ENCODE measurements at regions not wholly inside any gene's neighbourhood (a gene's known extent, or its start where the extent isn't known, plus 50 kb on each side); places are given as distances from the start of the nearest gene placed in this dataset.

GRCh38 chr20:53748821-53749421, 155.3 kb upstream of the ZNF217 start:
- Histone ChIP-seq H3K9me3 (ENCODE audit: control insufficient read depth in 2 of 2, insufficient read depth in 1 of 2, low read depth in 1 of 2, low read length in 1 of 2) (no peaks in the 10 kb centered on the region), H3K27me3 (ENCODE audit: control insufficient read depth in 3 of 3, insufficient read depth in 3 of 3, low read length in 3 of 3) (no peaks in the 10 kb centered on the region), H3K27ac (ENCODE audit: low read depth in 1 of 3, low read length in 2 of 3) (no peak overlapping the region), H3K36me3 (ENCODE audit: control insufficient read depth in 3 of 3, insufficient read depth in 2 of 3, low read depth in 1 of 3, low read length in 3 of 3) (no peaks in the 10 kb centered on the region), H3K4me1 (ENCODE audit: control insufficient read depth in 3 of 3, insufficient read depth in 2 of 3, low read depth in 1 of 3, low read length in 2 of 3) (peaks cover 2 to 12% (median 8%) of the 10 kb centered on the region in 3 donors), H3K4me3 (ENCODE audit: low read depth in 1 of 3, low read length in 3 of 3) (no peak overlapping the region)
- no peak for DNase-seq
- 75 to 82% (median 75%) methylated on average over 6 of the region's 6 CpGs for WGBS, 3 donors
- FAIRE-seq = no peak

GRCh38 chr20:53748176-53748575, 154.5 kb upstream of the ZNF217 start:
- DNase-seq (peak in 1 of 2 donors; percentile 53), FAIRE-seq (no peak)
- Histone ChIP-seq H3K36me3 (ENCODE audit: control insufficient read depth in 3 of 3, insufficient read depth in 2 of 3, low read depth in 1 of 3, low read length in 3 of 3) (no peaks in the 10 kb centered on the region), H3K27me3 (ENCODE audit: control insufficient read depth in 3 of 3, insufficient read depth in 3 of 3, low read length in 3 of 3) (no peaks in the 10 kb centered on the region), H3K4me1 (ENCODE audit: control insufficient read depth in 3 of 3, insufficient read depth in 2 of 3, low read depth in 1 of 3, low read length in 2 of 3) (peaks cover 2 to 9% (median 6%) of the 10 kb centered on the region in 3 donors), H3K9me3 (ENCODE audit: control insufficient read depth in 2 of 2, insufficient read depth in 1 of 2, low read depth in 1 of 2, low read length in 1 of 2) (no peaks in the 10 kb centered on the region), H3K27ac (ENCODE audit: low read depth in 1 of 3, low read length in 2 of 3) (no peak overlapping the region), H3K4me3 (ENCODE audit: low read depth in 1 of 3, low read length in 3 of 3) (no peak overlapping the region)
- WGBS, 3 donors = 58 to 83% (median 78%) methylated on average over 2 of the region's 2 CpGs

DNA sequence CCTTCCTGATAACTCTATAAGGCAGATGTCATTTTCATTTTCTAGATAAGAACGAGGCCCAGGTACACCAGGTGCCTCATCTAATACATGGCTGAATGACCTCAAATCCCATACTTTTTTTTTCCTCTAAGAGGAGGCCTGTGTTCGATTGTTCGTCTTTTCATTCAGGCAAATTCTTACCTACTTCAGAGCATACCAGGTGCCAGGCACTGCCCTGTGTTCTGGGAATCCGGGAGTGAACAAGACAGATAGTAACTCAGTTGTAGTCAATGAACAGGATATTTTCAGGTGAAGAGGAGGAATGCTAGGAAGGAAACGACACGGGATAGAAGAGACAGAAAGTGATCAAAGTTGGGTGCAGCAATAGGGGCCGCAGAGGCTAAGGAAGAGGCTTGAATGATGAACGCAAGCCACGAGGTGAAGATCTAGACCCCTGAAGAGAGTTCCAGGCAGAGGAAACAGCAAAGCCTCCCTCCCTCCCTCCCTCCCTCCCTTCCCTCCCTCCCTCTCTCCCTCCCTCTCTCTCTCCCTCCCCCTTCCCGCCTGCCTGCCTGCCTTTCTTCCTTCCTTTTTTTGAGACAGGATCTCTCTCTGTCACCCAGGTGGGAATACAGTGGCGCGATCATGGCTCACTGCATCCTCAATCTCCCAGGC, 150.1 kb upstream of the ZNF217 start:
- H3K4me1 ChIP-seq (ENCODE audit: control insufficient read depth in 3 of 3, insufficient read depth in 2 of 3, low read depth in 1 of 3, low read length in 2 of 3) = peaks cover 0 to 22% (median 0%) of the 10 kb centered on the region in 3 donors
- DNase-seq (no peak), FAIRE-seq (no peak)
- no peaks in the 10 kb centered on the region for H3K27me3 ChIP-seq (ENCODE audit: control insufficient read depth in 3 of 3, insufficient read depth in 3 of 3, low read length in 3 of 3)
- no peak overlapping the region for H3K27ac ChIP-seq (ENCODE audit: low read depth in 1 of 3, low read length in 2 of 3)
- H3K4me3 ChIP-seq (ENCODE audit: low read depth in 1 of 3, low read length in 3 of 3) = no peak overlapping the region
- 41 to 73% (median 62%) methylated on average over 10 to 11 of the region's 12 CpGs for WGBS, 3 donors
- H3K9me3 ChIP-seq (ENCODE audit: control insufficient read depth in 2 of 2, insufficient read depth in 1 of 2, low read depth in 1 of 2, low read length in 1 of 2) = no peaks in the 10 kb centered on the region
- no peaks in the 10 kb centered on the region for H3K36me3 ChIP-seq (ENCODE audit: control insufficient read depth in 3 of 3, insufficient read depth in 2 of 3, low read depth in 1 of 3, low read length in 3 of 3)

DNA sequence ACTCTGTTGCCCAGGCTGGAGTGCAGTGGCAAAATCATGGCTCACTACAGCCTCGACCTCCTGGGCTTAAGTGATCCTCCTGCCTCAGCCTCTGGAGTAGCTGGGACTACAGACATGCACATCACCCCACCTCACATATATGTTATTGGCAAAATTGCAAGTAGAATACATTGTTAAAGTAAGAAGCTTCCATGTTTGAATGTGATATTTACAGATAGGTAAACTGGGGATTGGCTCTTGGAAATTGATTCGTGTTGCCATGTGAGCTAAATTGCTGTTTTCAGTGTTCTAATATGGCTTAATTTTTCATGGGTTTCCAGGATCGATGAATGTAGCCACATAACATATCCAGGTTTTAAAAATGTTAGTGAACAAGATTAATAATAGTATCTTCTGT, 149.0 kb upstream of the ZNF217 start:
- no peak overlapping the region for H3K4me3 ChIP-seq (ENCODE audit: low read depth in 1 of 3, low read length in 3 of 3)
- H3K9me3 ChIP-seq (ENCODE audit: control insufficient read depth in 2 of 2, insufficient read depth in 1 of 2, low read depth in 1 of 2, low read length in 1 of 2) = no peaks in the 10 kb centered on the region
- no peak overlapping the region for H3K27ac ChIP-seq (ENCODE audit: low read depth in 1 of 3, low read length in 2 of 3)
- FAIRE-seq (no peak), DNase-seq (no peak)
- H3K36me3 ChIP-seq (ENCODE audit: control insufficient read depth in 3 of 3, insufficient read depth in 2 of 3, low read depth in 1 of 3, low read length in 3 of 3) = no peaks in the 10 kb centered on the region
- H3K27me3 ChIP-seq (ENCODE audit: control insufficient read depth in 3 of 3, insufficient read depth in 3 of 3, low read length in 3 of 3) = no peaks in the 10 kb centered on the region
- 94 to 98% (median 95%) methylated on average over 3 of the region's 3 CpGs for WGBS, 3 donors
- H3K4me1 ChIP-seq (ENCODE audit: control insufficient read depth in 3 of 3, insufficient read depth in 2 of 3, low read depth in 1 of 3, low read length in 2 of 3) = peaks cover 0 to 31% (median 4%) of the 10 kb centered on the region in 3 donors

DNA sequence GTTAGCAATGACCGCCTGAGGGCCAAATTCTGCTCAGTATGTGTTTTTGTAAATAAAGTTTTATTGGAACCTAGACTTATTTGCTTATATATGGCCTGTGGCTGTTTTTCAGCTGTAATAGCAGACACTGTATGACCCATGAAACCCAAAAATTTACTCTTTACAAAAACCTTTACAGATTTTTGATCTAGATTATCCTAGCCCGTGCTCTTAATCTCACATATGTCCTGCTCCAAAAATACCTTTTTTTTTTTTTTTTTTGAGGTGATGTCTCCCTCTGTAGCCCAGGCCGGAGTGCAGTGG, 148.0 kb upstream of the ZNF217 start:
- H3K27me3 ChIP-seq (ENCODE audit: control insufficient read depth in 3 of 3, insufficient read depth in 3 of 3, low read length in 3 of 3) = no peaks in the 10 kb centered on the region
- no peak for DNase-seq
- no peaks in the 10 kb centered on the region for H3K36me3 ChIP-seq (ENCODE audit: control insufficient read depth in 3 of 3, insufficient read depth in 2 of 3, low read depth in 1 of 3, low read length in 3 of 3)
- no peak overlapping the region for H3K27ac ChIP-seq (ENCODE audit: low read depth in 1 of 3, low read length in 2 of 3)
- WGBS, 3 donors = 95 to 99% (median 99%) methylated on average over 3 of the region's 3 CpGs
- FAIRE-seq = no peak
- H3K9me3 ChIP-seq (ENCODE audit: control insufficient read depth in 2 of 2, insufficient read depth in 1 of 2, low read depth in 1 of 2, low read length in 1 of 2) = no peaks in the 10 kb centered on the region
- H3K4me3 ChIP-seq (ENCODE audit: low read depth in 1 of 3, low read length in 3 of 3) = no peak overlapping the region
- peaks cover 3 to 41% (median 7%) of the 10 kb centered on the region in 3 donors for H3K4me1 ChIP-seq (ENCODE audit: control insufficient read depth in 3 of 3, insufficient read depth in 2 of 3, low read depth in 1 of 3, low read length in 2 of 3)

DNA sequence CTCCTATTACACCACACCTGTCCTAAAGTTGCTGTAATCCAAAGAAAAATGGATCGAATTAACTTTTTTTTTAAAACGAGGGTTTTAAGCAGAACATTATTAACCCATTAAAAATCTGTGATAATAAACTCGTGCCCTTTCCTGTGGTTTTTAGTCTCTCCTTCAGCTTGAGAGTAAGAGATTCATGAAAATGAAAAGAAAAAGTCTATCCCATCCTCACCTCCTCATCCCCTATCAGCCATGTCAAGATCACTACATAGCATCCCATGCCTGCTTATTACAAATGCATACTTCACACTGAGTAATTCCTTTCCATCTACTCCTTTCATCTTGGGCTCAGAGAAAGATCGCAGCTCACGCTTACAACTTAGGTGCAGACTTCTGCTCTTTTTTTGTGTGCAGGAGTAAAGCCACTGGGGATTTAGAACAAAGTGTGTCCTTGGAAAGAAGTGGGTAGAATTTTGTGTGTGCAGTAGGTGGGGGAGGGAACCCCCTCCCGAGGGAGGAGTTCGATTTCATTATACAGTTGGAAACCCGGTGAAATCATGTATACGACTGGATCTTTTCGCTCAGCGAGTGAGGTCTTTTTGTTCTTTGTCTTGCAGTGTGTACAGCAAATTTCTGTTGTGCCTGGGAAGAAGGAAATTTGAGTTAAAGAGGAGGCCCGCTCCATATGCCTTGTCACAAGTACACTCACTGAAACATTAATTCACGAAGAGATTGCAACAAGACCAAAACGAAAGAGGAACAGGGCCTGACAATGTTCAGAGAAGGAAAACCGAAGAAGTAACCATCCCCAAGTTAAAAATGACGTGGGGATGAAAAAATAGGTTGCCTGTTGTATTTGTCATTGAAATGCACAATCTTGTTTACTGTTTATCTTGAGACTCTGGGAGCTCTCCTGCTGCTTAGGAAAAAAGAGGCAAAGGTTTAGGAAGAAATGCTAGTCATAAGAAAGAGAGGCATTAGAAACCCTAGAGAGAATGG, 146.5 kb upstream of the ZNF217 start:
- H3K27me3 ChIP-seq (ENCODE audit: control insufficient read depth in 3 of 3, insufficient read depth in 3 of 3, low read length in 3 of 3) = no peaks in the 10 kb centered on the region
- no peaks in the 10 kb centered on the region for H3K36me3 ChIP-seq (ENCODE audit: control insufficient read depth in 3 of 3, insufficient read depth in 2 of 3, low read depth in 1 of 3, low read length in 3 of 3)
- H3K9me3 ChIP-seq (ENCODE audit: control insufficient read depth in 2 of 2, insufficient read depth in 1 of 2, low read depth in 1 of 2, low read length in 1 of 2) = no peaks in the 10 kb centered on the region
- H3K27ac ChIP-seq (ENCODE audit: low read depth in 1 of 3, low read length in 2 of 3) = peak overlapping the region; percentile 81 to 93 (median 87)
- DNase-seq (peak; percentile 61 to 69), FAIRE-seq (no peak)
- WGBS, 3 donors = 8 to 43% (median 16%) methylated on average over 16 of the region's 16 CpGs
- peaks cover 3 to 54% (median 14%) of the 10 kb centered on the region in 3 donors for H3K4me1 ChIP-seq (ENCODE audit: control insufficient read depth in 3 of 3, insufficient read depth in 2 of 3, low read depth in 1 of 3, low read length in 2 of 3)
- H3K4me3 ChIP-seq (ENCODE audit: low read depth in 1 of 3, low read length in 3 of 3) = peak overlapping the region in 1 of 3 donors; percentile 31

DNA sequence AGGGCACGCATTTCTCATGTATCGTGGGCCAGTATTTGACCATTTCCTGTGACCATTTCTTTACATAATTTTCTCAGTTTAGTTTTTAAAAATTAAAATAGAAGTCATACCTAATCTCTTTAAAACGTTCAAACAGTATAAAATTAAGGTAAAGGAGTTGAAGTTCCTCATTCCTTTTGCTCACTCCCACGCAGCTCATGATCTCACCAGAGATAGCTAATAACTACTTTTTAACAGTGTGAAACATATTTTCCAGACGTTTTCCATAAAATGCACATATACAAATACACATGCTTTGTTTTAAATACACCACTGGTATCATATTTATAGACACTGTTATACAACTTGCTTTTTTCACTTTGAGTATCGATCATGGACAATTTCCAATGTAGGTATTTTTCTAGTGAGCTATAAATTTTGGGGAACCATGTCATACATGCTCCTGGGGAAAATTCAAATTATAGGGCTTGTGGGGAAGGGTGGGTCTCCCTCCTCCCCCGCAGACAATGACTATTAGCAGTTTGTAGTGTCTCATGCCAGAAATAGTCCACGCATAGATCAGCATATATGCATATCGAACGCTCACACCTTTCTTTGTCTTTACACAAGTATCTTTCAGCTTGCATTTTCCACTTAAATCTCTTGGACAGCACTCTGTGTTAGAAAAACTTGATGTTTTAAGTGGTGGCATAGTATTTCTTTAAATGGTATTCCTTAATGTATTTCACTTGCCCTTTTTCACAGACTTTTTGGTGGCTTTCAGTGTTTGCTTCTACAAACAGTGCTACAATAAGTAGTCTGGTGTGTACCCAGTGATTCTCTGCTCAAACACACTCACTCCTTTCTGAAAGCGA, 145.5 kb upstream of the ZNF217 start:
- no peaks in the 10 kb centered on the region for H3K9me3 ChIP-seq (ENCODE audit: control insufficient read depth in 2 of 2, insufficient read depth in 1 of 2, low read depth in 1 of 2, low read length in 1 of 2)
- no peaks in the 10 kb centered on the region for H3K27me3 ChIP-seq (ENCODE audit: control insufficient read depth in 3 of 3, insufficient read depth in 3 of 3, low read length in 3 of 3)
- 11 to 44% (median 26%) methylated on average over 11 of the region's 11 CpGs for WGBS, 3 donors
- DNase-seq = peak; percentile 46 to 54
- peaks cover 3 to 54% (median 14%) of the 10 kb centered on the region in 3 donors for H3K4me1 ChIP-seq (ENCODE audit: control insufficient read depth in 3 of 3, insufficient read depth in 2 of 3, low read depth in 1 of 3, low read length in 2 of 3)
- no peak for FAIRE-seq
- peak overlapping the region in 2 of 3 donors; percentile 14 to 16 for H3K4me3 ChIP-seq (ENCODE audit: low read depth in 1 of 3, low read length in 3 of 3)
- peak overlapping the region; percentile 81 to 93 (median 87) for H3K27ac ChIP-seq (ENCODE audit: low read depth in 1 of 3, low read length in 2 of 3)
- H3K36me3 ChIP-seq (ENCODE audit: control insufficient read depth in 3 of 3, insufficient read depth in 2 of 3, low read depth in 1 of 3, low read length in 3 of 3) = no peaks in the 10 kb centered on the region
